HEK293T (cell line): ENCODE measurements at regions not wholly inside any gene's neighbourhood (a gene's known extent, or its start where the extent isn't known, plus 50 kb on each side); places are given as distances from the start of the nearest gene placed in this dataset.
"Not testable (repeated sequence)": the region's sequence is repeated elsewhere in the genome, so short reads cannot be mapped to it uniquely, and the experiment has no call there.

Experiments used
- CTCF ChIA-PET: fragments of 350-600 bp; formaldehyde crosslinking; extraction: SDS; loops from one replicate; lab custom pipeline; 2021; ENCODE audit warnings: antibody characterized with exemption, inconsistent platforms; lab: Yijun Ruan, JAX
- POLR2A ChIA-PET: fragments of 350-600 bp; formaldehyde crosslinking; extraction: SDS; loops from one replicate; lab custom pipeline; 2020; ENCODE audit warnings: antibody characterized with exemption, inconsistent platforms; lab: Yijun Ruan, JAX
- DNase-seq: peaks from one replicate; pipeline ENCODE4 v3.0.0; 2012; ENCODE audit warnings: mixed read lengths; ENCODE audit errors: extremely low spot score
- ARNT ChIP-seq: fragments of 450-650 bp; IDR thresholded peaks from 2 replicates; pipeline ENCODE4 v1.6.1; 2017; ENCODE audit warnings: mild to moderate bottlenecking
- BHLHE40 ChIP-seq: fragments of 450-650 bp; IDR thresholded peaks from 2 replicates; pipeline ENCODE4 v1.6.1; 2016; ENCODE audit warnings: mild to moderate bottlenecking, moderate library complexity, borderline replicate concordance
- CTBP1 ChIP-seq: fragments of 450-650 bp; IDR thresholded peaks from 2 replicates; pipeline ENCODE4 v1.6.1; 2016; ENCODE audit warnings: borderline replicate concordance
- ELF4 ChIP-seq: fragments of 450-650 bp; IDR thresholded peaks from 2 replicates; pipeline ENCODE4 v1.6.1; 2017; ENCODE audit warnings: antibody characterized with exemption
- FOXA1 ChIP-seq: fragments of 450-650 bp; IDR thresholded peaks from 2 replicates; pipeline ENCODE4 v1.6.1; 2016; ENCODE audit warnings: mild to moderate bottlenecking
- FOXK2 ChIP-seq: fragments of 450-650 bp; IDR thresholded peaks from 2 replicates; pipeline ENCODE4 v1.6.1; 2016; ENCODE audit warnings: mild to moderate bottlenecking
- FOXM1 ChIP-seq: fragments of 450-650 bp; IDR thresholded peaks from 2 replicates; pipeline ENCODE4 v1.6.1; 2017; ENCODE audit warnings: mild to moderate bottlenecking, borderline replicate concordance
- HDGF ChIP-seq: fragments of 450-650 bp; IDR thresholded peaks from 2 replicates; pipeline ENCODE4 v1.6.1; 2017; ENCODE audit warnings: antibody characterized with exemption, borderline replicate concordance
- L3MBTL2 ChIP-seq: fragments of 450-650 bp; conservative IDR thresholded peaks from 2 replicates; pipeline ENCODE4 v1.6.1; 2016; ENCODE audit warnings: mild to moderate bottlenecking
- LEF1 ChIP-seq: fragments of 450-650 bp; IDR thresholded peaks from 2 replicates; pipeline ENCODE4 v1.6.1; 2017; ENCODE audit warnings: mild to moderate bottlenecking, borderline replicate concordance
- NFRKB ChIP-seq: fragments of 450-650 bp; IDR thresholded peaks from 2 replicates; pipeline ENCODE4 v1.6.1; 2016; ENCODE audit warnings: mild to moderate bottlenecking, moderate library complexity
- PKNOX1 ChIP-seq: fragments of 450-650 bp; IDR thresholded peaks from 2 replicates; pipeline ENCODE4 v1.6.1; 2016
- SP1 ChIP-seq: fragments of 450-650 bp; IDR thresholded peaks from 2 replicates; pipeline ENCODE4 v1.6.1; 2017
- SUZ12 ChIP-seq: fragments of 450-650 bp; IDR thresholded peaks from 2 replicates; pipeline ENCODE4 v1.6.1; 2016; ENCODE audit warnings: mild to moderate bottlenecking
- TARDBP ChIP-seq: fragments of 450-650 bp; IDR thresholded peaks from 2 replicates; pipeline ENCODE4 v1.6.1; 2016
- ZNF384 ChIP-seq: fragments of 450-650 bp; IDR thresholded peaks from 2 replicates; pipeline ENCODE4 v1.6.1; 2016

- ChIA-PET POLR2A (no interaction called here), CTCF (no interaction called here)
- no peak for TF ChIP-seq FOXM1
- TF ChIP-seq ELF4: no peak
- TF ChIP-seq NFRKB: no peak
- no peak for TF ChIP-seq PKNOX1
- TF ChIP-seq BHLHE40: no peak
- TF ChIP-seq TARDBP: no peak
- TF ChIP-seq CTBP1: no peak
- TF ChIP-seq SUZ12: no peak
- TF ChIP-seq ZNF384: no peak
- TF ChIP-seq ARNT: no peak
- TF ChIP-seq HDGF: no peak
- no peak for TF ChIP-seq L3MBTL2
- no peak for TF ChIP-seq FOXK2
- TF ChIP-seq SP1: no peak
- TF ChIP-seq LEF1: no peak
- TF ChIP-seq FOXA1: no peak
- no peak for DNase-seq
These were observed 73.5 kb upstream of the VCAM1 start for GRCh38 chr1:100646001-100646400.

GRCh38 chr1:100649146-100649545 lies 70.4 kb upstream of the VCAM1 start:
- CTCF ChIA-PET: no interaction called here
- POLR2A ChIA-PET: no interaction called here
- TF ChIP-seq L3MBTL2: no peak
- TF ChIP-seq LEF1: no peak
- no peak for TF ChIP-seq FOXK2
- no peak for TF ChIP-seq ELF4
- no peak for TF ChIP-seq ARNT
- no peak for TF ChIP-seq SP1
- TF ChIP-seq FOXM1: no peak
- no peak for TF ChIP-seq HDGF
- TF ChIP-seq CTBP1: no peak
- TF ChIP-seq PKNOX1: no peak
- no peak for TF ChIP-seq TARDBP
- no peak for TF ChIP-seq SUZ12
- TF ChIP-seq NFRKB: no peak
- TF ChIP-seq ZNF384: no peak
- TF ChIP-seq FOXA1: no peak
- no peak for TF ChIP-seq BHLHE40
- no peak for DNase-seq

- no peak for DNase-seq
- ChIA-PET POLR2A (no interaction called here), CTCF (no interaction called here)
- TF ChIP-seq L3MBTL2 (no peak), HDGF (no peak), FOXA1 (no peak), PKNOX1 (no peak), CTBP1 (no peak), ARNT (no peak)
These were observed 61.4 kb upstream of the VCAM1 start for GRCh38 chr1:100657876-100658715.

GRCh38 chr1:100658716-100659026 lies 60.9 kb upstream of the VCAM1 start:
- DNase-seq: no peak
- ChIA-PET CTCF (no interaction called here), POLR2A (no interaction called here)
- TF ChIP-seq FOXA1: no peak
- no peak for TF ChIP-seq SP1
- TF ChIP-seq ELF4: no peak
- TF ChIP-seq HDGF: no peak
- TF ChIP-seq CTBP1: no peak

- DNase-seq: no peak
- CTCF ChIA-PET: no interaction called here
- TF ChIP-seq PKNOX1: no peak
- TF ChIP-seq L3MBTL2: no peak
- TF ChIP-seq TARDBP: no peak
- TF ChIP-seq SUZ12: no peak
- TF ChIP-seq ARNT: no peak
- no peak for TF ChIP-seq HDGF
- TF ChIP-seq FOXA1: no peak
- no peak for TF ChIP-seq NFRKB
- TF ChIP-seq LEF1: no peak
- TF ChIP-seq BHLHE40: no peak
- TF ChIP-seq FOXM1: no peak
- no peak for TF ChIP-seq SP1
- TF ChIP-seq CTBP1: no peak
- TF ChIP-seq ZNF384: no peak
- TF ChIP-seq FOXK2: no peak
- no peak for TF ChIP-seq ELF4
- POLR2A ChIA-PET: no interaction called here
These were observed 58.4 kb upstream of the VCAM1 start for GRCh38 chr1:100661176-100661575.

GRCh38 chr1:100668494-100668893 lies 51.0 kb upstream of the VCAM1 start:
- CTCF ChIA-PET, POLR2A ChIA-PET, DNase-seq: not testable (repeated sequence)
